OCI-LY3 (cell line): ENCODE measurements at regions not wholly inside any gene's neighbourhood (a gene's known extent, or its start where the extent isn't known, plus 50 kb on each side); places are given as distances from the start of the nearest gene placed in this dataset.

ENCODE experiments used
- EZH2phosphoT487 ChIP-seq: fragments of 200-600 bp; shearing (Covaris generic); IDR thresholded peaks from 2 replicates; pipeline ENCODE4 v1.6.1; 2018; ENCODE audit warnings: antibody characterized with exemption, mixed run types, low read depth
- TF ChIP-seq, protein P1 (sequence below): fragments of 200-600, 300-600 bp; sonication (generic); IDR thresholded peaks from 2 replicates; pipeline ENCODE4 v1.5.1; 2014; ENCODE audit warnings: antibody characterized with exemption, low read length, low read depth

DNA sequence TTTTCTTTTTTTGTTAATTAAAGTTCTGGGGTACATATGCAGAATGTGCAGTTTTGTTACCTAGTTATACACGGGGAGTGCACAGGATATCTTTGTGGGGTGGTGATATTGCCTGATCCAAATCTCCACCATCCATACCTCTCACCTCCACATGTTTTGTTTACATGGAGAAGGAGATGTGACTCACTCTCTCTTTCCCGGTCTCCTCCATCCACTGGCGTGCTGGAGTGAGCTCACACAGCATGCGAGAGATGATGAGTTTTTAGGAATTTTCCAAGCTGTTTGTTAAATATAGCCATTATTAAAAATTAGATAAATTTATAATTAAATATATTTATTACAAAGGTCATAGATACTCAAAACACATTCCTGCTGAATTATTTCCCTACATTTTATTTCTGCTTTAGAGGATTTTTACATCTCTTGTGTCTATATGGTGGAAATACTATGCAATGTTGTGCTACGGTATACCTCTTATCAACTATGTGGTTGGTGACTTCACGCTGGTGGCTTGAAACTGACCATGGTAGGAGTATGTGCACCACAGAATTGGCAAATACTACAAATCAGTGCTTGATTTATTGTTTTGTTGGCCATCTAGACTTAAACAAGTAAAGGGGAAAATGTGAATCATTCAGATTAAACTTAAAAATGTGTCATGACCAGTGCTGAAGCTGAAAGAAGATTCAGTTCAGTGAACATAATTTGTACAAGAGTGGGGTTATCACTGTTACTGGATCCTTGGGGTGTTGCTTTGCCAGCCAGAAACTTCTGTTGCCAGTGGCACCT, 107.9 kb upstream of the FAM180A start:
- TF ChIP-seq, protein P1, sequence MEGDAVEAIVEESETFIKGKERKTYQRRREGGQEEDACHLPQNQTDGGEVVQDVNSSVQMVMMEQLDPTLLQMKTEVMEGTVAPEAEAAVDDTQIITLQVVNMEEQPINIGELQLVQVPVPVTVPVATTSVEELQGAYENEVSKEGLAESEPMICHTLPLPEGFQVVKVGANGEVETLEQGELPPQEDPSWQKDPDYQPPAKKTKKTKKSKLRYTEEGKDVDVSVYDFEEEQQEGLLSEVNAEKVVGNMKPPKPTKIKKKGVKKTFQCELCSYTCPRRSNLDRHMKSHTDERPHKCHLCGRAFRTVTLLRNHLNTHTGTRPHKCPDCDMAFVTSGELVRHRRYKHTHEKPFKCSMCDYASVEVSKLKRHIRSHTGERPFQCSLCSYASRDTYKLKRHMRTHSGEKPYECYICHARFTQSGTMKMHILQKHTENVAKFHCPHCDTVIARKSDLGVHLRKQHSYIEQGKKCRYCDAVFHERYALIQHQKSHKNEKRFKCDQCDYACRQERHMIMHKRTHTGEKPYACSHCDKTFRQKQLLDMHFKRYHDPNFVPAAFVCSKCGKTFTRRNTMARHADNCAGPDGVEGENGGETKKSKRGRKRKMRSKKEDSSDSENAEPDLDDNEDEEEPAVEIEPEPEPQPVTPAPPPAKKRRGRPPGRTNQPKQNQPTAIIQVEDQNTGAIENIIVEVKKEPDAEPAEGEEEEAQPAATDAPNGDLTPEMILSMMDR: no peak
- no peak for TF ChIP-seq EZH2phosphoT487
